OCI-LY7 (cell line): ENCODE measurements at regions not wholly inside any gene's neighbourhood (a gene's known extent, or its start where the extent isn't known, plus 50 kb on each side); places are given as distances from the start of the nearest gene placed in this dataset.

Experiments used
- CTCF ChIP-seq: fragments of 200-600 bp; sonication (generic); conservative IDR thresholded peaks from 2 replicates; pipeline ENCODE4 v1.5.1; 2014; ENCODE audit warnings: mild to moderate bottlenecking, antibody characterized with exemption, low read length, moderate library complexity, mixed read lengths
- EZH2phosphoT487 ChIP-seq: fragments of 200-600 bp; sonication (generic); IDR thresholded peaks from 2 replicates; pipeline ENCODE4 v1.6.1; 2018; ENCODE audit warnings: low read depth, borderline replicate concordance, mild to moderate bottlenecking, mixed run types, antibody characterized with exemption, low read length, moderate library complexity, mixed read lengths

- TF ChIP-seq CTCF (no peak), EZH2phosphoT487 (no peak)
These were observed 200.1 kb upstream of the DAB1 start for GRCh38 chr1:57623791-57624538.
